ENCODE measurements at regions not wholly inside any gene's neighbourhood (a gene's known extent, or its start where the extent isn't known, plus 50 kb on each side); places are given as distances from the start of the nearest gene placed in this dataset.
"Not testable (repeated sequence)": the region's sequence is repeated elsewhere in the genome, so short reads cannot be mapped to it uniquely, and the experiment has no call there.

DNA sequence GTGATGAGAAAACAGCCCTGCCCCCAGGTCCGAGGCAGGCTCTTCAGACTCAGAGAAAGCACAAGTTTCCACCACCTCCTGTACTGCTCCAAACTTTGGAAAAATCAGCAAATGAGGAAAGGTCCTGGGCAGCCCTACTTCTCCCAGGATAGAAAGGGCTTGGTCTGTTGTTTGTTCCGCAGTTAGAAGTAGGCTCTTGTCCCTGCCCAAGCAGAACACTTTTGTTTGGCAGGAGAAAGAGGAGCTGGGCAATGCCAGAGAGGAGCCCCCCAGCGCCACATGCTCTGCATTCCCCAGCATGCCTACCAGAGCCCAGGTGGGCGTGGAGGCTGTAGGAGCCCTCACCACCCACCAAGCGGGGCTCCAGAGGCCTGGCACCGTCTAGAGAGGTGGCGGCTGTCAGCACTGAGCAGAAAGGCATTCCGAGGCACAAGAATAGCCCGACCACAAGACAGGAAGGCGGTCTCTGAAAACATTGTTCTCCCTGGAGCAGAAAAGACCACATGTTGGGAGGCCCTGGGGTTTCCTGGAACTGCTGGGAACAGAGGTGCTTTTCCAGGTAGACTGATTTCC, 90.3 kb upstream of the CD82 start:
- H3K4me1 Mint-ChIP-seq = no peaks in the 10 kb centered on the region
- no peak overlapping the region for H3K4me3 Mint-ChIP-seq
- H3K27me3 Mint-ChIP-seq = peaks cover 36% of the 10 kb centered on the region
- no peak overlapping the region for H3K27ac Mint-ChIP-seq
- no peaks in the 10 kb centered on the region for H3K9me3 ChIP-seq (ENCODE audit: control insufficient read depth, low read length, poor library complexity, severe bottlenecking)
- H3K36me3 Mint-ChIP-seq (ENCODE audit: low read depth) = no peaks in the 10 kb centered on the region
- ATAC-seq (no peak), DNase-seq (no peak)

DNA sequence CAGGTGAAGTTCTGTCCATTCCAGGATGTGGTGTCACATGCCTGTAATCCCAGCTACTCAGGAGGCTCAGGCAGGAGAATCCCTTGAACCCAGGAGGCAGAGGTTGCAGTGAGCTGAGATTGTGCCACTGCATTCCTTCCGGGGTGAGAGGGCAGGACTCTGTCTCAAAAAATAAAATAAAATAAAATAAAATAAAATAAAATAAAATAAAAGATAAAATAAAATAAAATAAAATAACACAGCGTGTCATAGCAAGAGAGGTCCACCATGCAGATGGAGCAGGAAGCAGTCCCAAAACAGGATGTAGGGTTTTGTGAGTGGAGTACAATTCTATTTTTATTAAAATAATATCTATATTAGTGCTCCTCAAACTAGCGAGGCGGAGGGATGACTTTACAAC, 83.1 kb upstream of the CD82 start:
- not testable (repeated sequence) for ATAC-seq; H3K27ac Mint-ChIP-seq; H3K36me3 Mint-ChIP-seq (ENCODE audit: low read depth); H3K4me1 Mint-ChIP-seq; H3K27me3 Mint-ChIP-seq; H3K9me3 ChIP-seq (ENCODE audit: control insufficient read depth, low read length, poor library complexity, severe bottlenecking); H3K4me3 Mint-ChIP-seq; DNase-seq

GRCh38 chr11:44483919-44484610, 81.4 kb upstream of the CD82 start:
- no peaks in the 10 kb centered on the region for H3K9me3 ChIP-seq (ENCODE audit: control insufficient read depth, low read length, poor library complexity, severe bottlenecking)
- Mint-ChIP-seq H3K27me3 (peaks cover 6% of the 10 kb centered on the region), H3K4me3 (no peak overlapping the region), H3K27ac (no peak overlapping the region), H3K36me3 (ENCODE audit: low read depth) (no peaks in the 10 kb centered on the region), H3K4me1 (no peaks in the 10 kb centered on the region)
- DNase-seq (no peak), ATAC-seq (no peak)

DNA sequence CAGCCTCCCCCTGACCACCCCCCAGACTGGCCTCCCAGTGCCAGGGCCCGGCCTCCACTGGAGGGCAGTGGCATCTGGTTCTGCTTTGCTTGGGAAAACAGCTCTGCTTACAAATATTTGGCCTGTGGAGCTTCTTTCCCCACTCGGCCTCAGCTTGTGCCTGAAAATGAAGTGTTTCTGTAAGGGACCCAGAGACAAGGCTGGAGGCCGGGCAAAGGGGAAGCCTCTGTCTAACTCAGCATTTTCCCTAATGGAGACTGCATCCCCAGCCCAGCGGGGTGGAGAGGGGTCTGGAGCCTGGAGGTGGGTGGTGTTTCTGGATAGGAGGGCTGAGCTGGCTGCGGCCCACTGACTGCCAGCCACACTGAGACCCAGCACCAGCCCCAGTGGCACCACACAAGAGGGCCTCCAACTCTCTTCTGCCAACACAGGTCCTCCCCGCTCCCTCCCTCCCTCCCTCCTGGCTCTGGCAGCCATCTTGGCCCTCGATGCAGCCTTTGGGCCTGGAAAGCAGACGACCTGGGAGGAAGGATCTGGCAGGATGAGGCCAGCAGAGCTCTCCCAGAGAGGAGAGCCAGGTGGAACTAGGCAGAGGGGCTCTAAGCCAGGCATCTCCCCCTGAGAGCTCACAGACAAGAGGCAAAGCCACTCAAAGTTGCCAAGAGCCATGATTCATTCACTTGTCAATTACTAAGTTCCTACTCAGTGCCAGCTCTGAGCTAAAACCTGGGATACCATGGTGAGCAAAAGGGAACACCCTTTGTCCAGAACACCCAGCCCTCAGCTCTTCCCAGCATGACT, 77.1 kb upstream of the CD82 start:
- ATAC-seq (no peak), DNase-seq (no peak)
- no peak overlapping the region for H3K4me3 Mint-ChIP-seq
- no peaks in the 10 kb centered on the region for H3K9me3 ChIP-seq (ENCODE audit: control insufficient read depth, low read length, poor library complexity, severe bottlenecking)
- H3K27me3 Mint-ChIP-seq = peaks cover 29% of the 10 kb centered on the region
- H3K4me1 Mint-ChIP-seq = no peaks in the 10 kb centered on the region
- no peaks in the 10 kb centered on the region for H3K36me3 Mint-ChIP-seq (ENCODE audit: low read depth)
- H3K27ac Mint-ChIP-seq = no peak overlapping the region

- H3K36me3 Mint-ChIP-seq (ENCODE audit: low read depth) = no peaks in the 10 kb centered on the region
- no peaks in the 10 kb centered on the region for H3K4me1 Mint-ChIP-seq
- H3K27ac Mint-ChIP-seq = no peak overlapping the region
- no peak overlapping the region for H3K4me3 Mint-ChIP-seq
- peaks cover 32% of the 10 kb centered on the region for H3K27me3 Mint-ChIP-seq
- ATAC-seq = no peak
- H3K9me3 ChIP-seq (ENCODE audit: control insufficient read depth, low read length, poor library complexity, severe bottlenecking) = no peaks in the 10 kb centered on the region
- DNase-seq = no peak
These were observed 72.1 kb upstream of the CD82 start for GRCh38 chr11:44493383-44493782.

DNA sequence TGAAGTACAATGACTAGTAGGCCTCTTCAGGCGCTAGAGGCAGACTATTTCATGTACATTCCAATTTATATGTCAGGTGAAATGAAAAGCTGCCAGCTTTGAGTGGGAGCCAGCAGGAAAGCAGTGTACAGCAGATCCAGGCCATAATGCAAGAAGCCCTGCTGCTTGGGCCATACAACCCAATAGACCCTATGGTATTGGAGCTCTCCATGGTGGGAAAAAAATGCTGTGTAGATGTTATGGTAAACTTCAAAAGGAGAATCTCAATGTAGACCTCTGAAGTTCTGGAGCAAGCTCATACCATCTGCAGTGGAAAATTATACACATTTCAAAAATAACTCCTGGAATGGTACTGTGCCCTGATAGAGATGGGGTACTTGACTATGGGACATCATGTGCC, 71.5 kb upstream of the CD82 start:
- Mint-ChIP-seq H3K27me3 (peaks cover 32% of the 10 kb centered on the region), H3K4me3 (no peak overlapping the region), H3K27ac (no peak overlapping the region), H3K36me3 (ENCODE audit: low read depth) (no peaks in the 10 kb centered on the region), H3K4me1 (no peaks in the 10 kb centered on the region)
- no peaks in the 10 kb centered on the region for H3K9me3 ChIP-seq (ENCODE audit: control insufficient read depth, low read length, poor library complexity, severe bottlenecking)
- ATAC-seq (no peak), DNase-seq (no peak)

DNA sequence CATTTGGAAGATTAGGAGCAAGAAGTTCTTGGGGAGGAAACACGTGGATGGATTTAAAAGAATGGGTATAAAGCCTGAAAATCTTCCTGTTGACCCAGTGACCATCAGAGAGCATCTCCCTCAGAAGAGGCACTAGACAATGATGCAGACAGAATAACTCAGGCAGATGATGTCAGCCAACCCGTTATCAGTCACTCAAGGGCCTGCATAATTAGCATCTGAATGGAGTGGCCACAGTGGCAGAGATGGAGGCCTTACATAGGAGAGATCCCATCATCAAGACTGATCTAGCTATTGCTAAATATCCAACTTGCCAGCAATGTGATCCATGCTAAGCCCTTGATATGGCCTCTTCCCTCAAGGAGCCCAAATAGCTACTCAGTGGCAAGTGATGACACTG, 70.7 kb upstream of the CD82 start:
- H3K27me3 Mint-ChIP-seq = peaks cover 26% of the 10 kb centered on the region
- no peak for ATAC-seq
- H3K9me3 ChIP-seq (ENCODE audit: control insufficient read depth, low read length, poor library complexity, severe bottlenecking) = no peaks in the 10 kb centered on the region
- no peak for DNase-seq
- H3K4me1 Mint-ChIP-seq = no peaks in the 10 kb centered on the region
- H3K27ac Mint-ChIP-seq = no peak overlapping the region
- H3K4me3 Mint-ChIP-seq = no peak overlapping the region
- H3K36me3 Mint-ChIP-seq (ENCODE audit: low read depth) = no peaks in the 10 kb centered on the region

GRCh38 chr11:44496391-44496790, 69.1 kb upstream of the CD82 start:
- no peak overlapping the region for H3K4me3 Mint-ChIP-seq
- peaks cover 16% of the 10 kb centered on the region for H3K27me3 Mint-ChIP-seq
- no peak overlapping the region for H3K27ac Mint-ChIP-seq
- no peaks in the 10 kb centered on the region for H3K9me3 ChIP-seq (ENCODE audit: control insufficient read depth, low read length, poor library complexity, severe bottlenecking)
- H3K4me1 Mint-ChIP-seq = no peaks in the 10 kb centered on the region
- no peaks in the 10 kb centered on the region for H3K36me3 Mint-ChIP-seq (ENCODE audit: low read depth)
- DNase-seq (no peak), ATAC-seq (no peak)

GRCh38 chr11:44498089-44498871, 67.2 kb upstream of the CD82 start:
- H3K4me1 Mint-ChIP-seq = no peaks in the 10 kb centered on the region
- peaks cover 7% of the 10 kb centered on the region for H3K27me3 Mint-ChIP-seq
- no peak for ATAC-seq
- no peaks in the 10 kb centered on the region for H3K36me3 Mint-ChIP-seq (ENCODE audit: low read depth)
- H3K27ac Mint-ChIP-seq = no peak overlapping the region
- no peak overlapping the region for H3K4me3 Mint-ChIP-seq
- DNase-seq = no peak
- H3K9me3 ChIP-seq (ENCODE audit: control insufficient read depth, low read length, poor library complexity, severe bottlenecking) = no peaks in the 10 kb centered on the region

DNA sequence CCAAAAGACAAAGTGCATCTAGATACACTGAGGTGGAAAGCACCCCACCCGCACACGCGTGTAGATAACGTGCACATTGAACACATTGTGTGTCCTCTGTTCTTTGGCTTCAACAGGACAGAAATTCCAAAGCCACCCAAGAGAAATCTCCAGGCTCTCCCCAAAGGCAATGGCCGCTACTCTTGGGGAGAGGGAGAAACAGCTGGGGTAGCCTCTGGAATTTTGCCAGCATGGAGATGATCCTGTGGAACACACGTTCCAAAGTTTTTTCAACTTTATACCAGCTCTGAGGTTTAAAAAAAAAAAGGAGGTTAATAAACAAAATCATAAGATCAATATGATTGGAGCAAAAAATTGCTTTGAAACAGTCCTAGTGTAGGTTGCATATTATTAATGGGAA, 63.0 kb upstream of the CD82 start:
- no peaks in the 10 kb centered on the region for H3K4me1 Mint-ChIP-seq
- no peak overlapping the region for H3K4me3 Mint-ChIP-seq
- ATAC-seq (no peak), DNase-seq (no peak)
- no peak overlapping the region for H3K27ac Mint-ChIP-seq
- H3K27me3 Mint-ChIP-seq = no peaks in the 10 kb centered on the region
- no peaks in the 10 kb centered on the region for H3K9me3 ChIP-seq (ENCODE audit: control insufficient read depth, low read length, poor library complexity, severe bottlenecking)
- H3K36me3 Mint-ChIP-seq (ENCODE audit: low read depth) = no peaks in the 10 kb centered on the region

GRCh38 chr11:44505581-44506054, 59.8 kb upstream of the CD82 start:
- Mint-ChIP-seq H3K36me3 (ENCODE audit: low read depth) (no peaks in the 10 kb centered on the region), H3K27me3 (peaks cover 2% of the 10 kb centered on the region), H3K27ac (no peak overlapping the region), H3K4me3 (no peak overlapping the region), H3K4me1 (no peaks in the 10 kb centered on the region)
- H3K9me3 ChIP-seq (ENCODE audit: control insufficient read depth, low read length, poor library complexity, severe bottlenecking) = no peaks in the 10 kb centered on the region
- ATAC-seq (no peak), DNase-seq (no peak)

- Mint-ChIP-seq H3K27ac (no peak overlapping the region), H3K36me3 (ENCODE audit: low read depth) (no peaks in the 10 kb centered on the region), H3K4me3 (no peak overlapping the region), H3K4me1 (no peaks in the 10 kb centered on the region), H3K27me3 (peaks cover 9% of the 10 kb centered on the region)
- ATAC-seq = no peak
- DNase-seq = no peak
- no peaks in the 10 kb centered on the region for H3K9me3 ChIP-seq (ENCODE audit: control insufficient read depth, low read length, poor library complexity, severe bottlenecking)
These were observed 59.0 kb upstream of the CD82 start for GRCh38 chr11:44506375-44507016.

DNA sequence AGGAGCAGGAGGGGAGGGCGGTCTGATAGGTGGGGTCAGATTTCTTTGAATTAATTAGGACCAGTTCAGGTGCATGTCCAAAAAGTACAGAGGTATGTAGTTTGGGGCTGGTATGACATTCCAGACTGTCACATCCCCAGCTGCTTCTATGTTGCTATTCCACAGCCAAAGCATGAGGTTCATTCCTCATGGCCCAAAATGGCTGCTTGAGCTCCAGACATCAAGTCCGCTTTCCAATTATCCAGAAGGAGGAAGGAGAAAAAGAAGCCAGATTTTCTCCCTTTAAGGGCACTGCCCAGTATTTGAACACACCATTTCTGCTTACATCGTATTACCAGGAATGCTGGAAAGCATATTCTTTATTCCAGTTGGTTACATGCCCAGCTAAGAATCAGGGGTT, 58.0 kb upstream of the CD82 start:
- H3K27ac Mint-ChIP-seq = no peak overlapping the region
- H3K36me3 Mint-ChIP-seq (ENCODE audit: low read depth) = peaks cover 2% of the 10 kb centered on the region
- DNase-seq = no peak
- H3K4me3 Mint-ChIP-seq = no peak overlapping the region
- H3K4me1 Mint-ChIP-seq = no peaks in the 10 kb centered on the region
- H3K9me3 ChIP-seq (ENCODE audit: control insufficient read depth, low read length, poor library complexity, severe bottlenecking) = no peaks in the 10 kb centered on the region
- peaks cover 16% of the 10 kb centered on the region for H3K27me3 Mint-ChIP-seq
- no peak for ATAC-seq
